Astrocyte (in vitro differentiated cells and primary cell): ENCODE measurements at regions not wholly inside any gene's neighbourhood (a gene's known extent, or its start where the extent isn't known, plus 50 kb on each side); places are given as distances from the start of the nearest gene placed in this dataset.

Experiments used
- CTCF ChIP-seq: IDR thresholded peaks from 2 replicates; pipeline ENCODE4 v1.5.1; 2011; ENCODE audit warnings: low read depth, mild to moderate bottlenecking, inconsistent platforms, low read length, moderate library complexity; ENCODE audit not compliant: insufficient read depth
- EZH2 ChIP-seq: IDR thresholded peaks from 2 replicates; pipeline ENCODE4 v1.6.1; 2012; ENCODE audit warnings: mild to moderate bottlenecking, low read length, inconsistent platforms; ENCODE audit not compliant: insufficient read depth

GRCh38 chr18:66395671-66396218, 208.1 kb downstream of the CDH19 start:
- TF ChIP-seq CTCF (no peak), EZH2 (no peak)
